IMR-90 (cell line): ENCODE measurements at regions not wholly inside any gene's neighbourhood (a gene's known extent, or its start where the extent isn't known, plus 50 kb on each side); places are given as distances from the start of the nearest gene placed in this dataset.

Experiments used
- CEBPB ChIP-seq: IDR thresholded peaks from 2 replicates; pipeline ENCODE4 v1.6.1; 2012; ENCODE audit warnings: low read depth, low read length, improper control_type of control experiment
- MXI1 ChIP-seq: IDR thresholded peaks from 2 replicates; pipeline ENCODE4 v1.6.1; 2012; ENCODE audit warnings: low read depth, mild to moderate bottlenecking, low read length, moderate library complexity, borderline replicate concordance
- POLR2A ChIP-seq: IDR thresholded peaks from 2 replicates; pipeline ENCODE4 v1.6.1; 2012; ENCODE audit warnings: mild to moderate bottlenecking, low read depth, low read length
- RCOR1 ChIP-seq: IDR thresholded peaks from 2 replicates; pipeline ENCODE4 v1.6.1; 2012; ENCODE audit warnings: mild to moderate bottlenecking, low read length, improper control_type of control experiment; ENCODE audit not compliant: insufficient replicate concordance
- RFX5 ChIP-seq: IDR thresholded peaks from 2 replicates; pipeline ENCODE4 v1.8.0; 2012; ENCODE audit warnings: low read depth, mild to moderate bottlenecking, low read length, moderate library complexity
- TF ChIP-seq, protein P1 (sequence below): conservative IDR thresholded peaks from 2 replicates; pipeline ENCODE4 v1.5.1; 2012; ENCODE audit warnings: mild to moderate bottlenecking, low read depth, low read length, improper control_type of control experiment

DNA sequence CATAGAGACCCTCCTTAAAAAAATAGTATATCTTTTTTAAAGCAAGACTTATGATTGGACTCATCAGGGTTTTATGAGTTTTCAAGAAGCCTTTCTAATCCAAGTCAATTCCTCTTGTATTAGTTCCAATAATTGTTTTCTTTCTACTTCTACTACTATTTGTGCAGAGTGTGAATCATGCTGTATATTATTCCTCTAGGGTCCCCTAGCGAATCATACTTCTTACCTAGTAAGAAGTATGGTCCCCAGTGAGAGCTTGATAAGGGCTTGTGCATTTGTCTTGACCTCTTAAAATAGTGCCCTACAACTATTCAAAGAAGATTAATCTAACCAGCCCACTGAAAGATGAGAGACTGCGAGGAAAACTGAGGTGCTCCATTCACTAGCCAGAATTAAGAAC, 715.7 kb upstream of the ZP4 start:
- TF ChIP-seq, protein P1, sequence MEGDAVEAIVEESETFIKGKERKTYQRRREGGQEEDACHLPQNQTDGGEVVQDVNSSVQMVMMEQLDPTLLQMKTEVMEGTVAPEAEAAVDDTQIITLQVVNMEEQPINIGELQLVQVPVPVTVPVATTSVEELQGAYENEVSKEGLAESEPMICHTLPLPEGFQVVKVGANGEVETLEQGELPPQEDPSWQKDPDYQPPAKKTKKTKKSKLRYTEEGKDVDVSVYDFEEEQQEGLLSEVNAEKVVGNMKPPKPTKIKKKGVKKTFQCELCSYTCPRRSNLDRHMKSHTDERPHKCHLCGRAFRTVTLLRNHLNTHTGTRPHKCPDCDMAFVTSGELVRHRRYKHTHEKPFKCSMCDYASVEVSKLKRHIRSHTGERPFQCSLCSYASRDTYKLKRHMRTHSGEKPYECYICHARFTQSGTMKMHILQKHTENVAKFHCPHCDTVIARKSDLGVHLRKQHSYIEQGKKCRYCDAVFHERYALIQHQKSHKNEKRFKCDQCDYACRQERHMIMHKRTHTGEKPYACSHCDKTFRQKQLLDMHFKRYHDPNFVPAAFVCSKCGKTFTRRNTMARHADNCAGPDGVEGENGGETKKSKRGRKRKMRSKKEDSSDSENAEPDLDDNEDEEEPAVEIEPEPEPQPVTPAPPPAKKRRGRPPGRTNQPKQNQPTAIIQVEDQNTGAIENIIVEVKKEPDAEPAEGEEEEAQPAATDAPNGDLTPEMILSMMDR, result no peak
- TF ChIP-seq RFX5 (no peak), RCOR1 (no peak), POLR2A (no peak), CEBPB (no peak), MXI1 (no peak)
